Heart left ventricle (tissue), 16 donors: ENCODE measurements at regions not wholly inside any gene's neighbourhood (a gene's known extent, or its start where the extent isn't known, plus 50 kb on each side); places are given as distances from the start of the nearest gene placed in this dataset.

Experiments used
- ATAC-seq, 4 donors: fragments of 200-7000 bp; cut with Tn5 transposase; one replicate each; pipeline ENCODE4 v1.9.1; 2020 to 2022; ENCODE audit warnings: moderate library complexity in 4 of 4, mild to moderate bottlenecking in 3 of 4, moderate number of reproducible peaks in 1 of 4
- DNase-seq, 5 donors: peaks; one replicate each; pipeline ENCODE4 v3.0.0-alpha.2; 2020
- H3K27ac ChIP-seq, 12 donors: fragments of 200-600 bp; sonication (generic) in 4 of 12; one replicate each; pipeline versions ENCODE4 v1.5.0 to v1.8.0; 2016 to 2022; ENCODE audit warnings: mild to moderate bottlenecking in 2 of 12
- H3K27me3 ChIP-seq, 9 donors: fragments of 200-600 bp; sonication (generic) in 2 of 9; one replicate each; pipeline versions ENCODE4 v1.5.1 to v1.8.0; 2016 to 2022; ENCODE audit warnings: mild to moderate bottlenecking in 3 of 9
- H3K36me3 ChIP-seq, 9 donors: fragments of 200-600 bp; sonication (generic) in 2 of 9; one replicate each; pipeline versions ENCODE4 v1.5.0 to v1.8.0; 2018 to 2022; ENCODE audit warnings: mild to moderate bottlenecking in 2 of 9
- H3K4me1 ChIP-seq, 12 donors: fragments of 200-600 bp; sonication (generic) in 4 of 12; one replicate each; pipeline versions ENCODE4 v1.5.0 to v1.8.0; 2016 to 2022; ENCODE audit warnings: mild to moderate bottlenecking in 3 of 12
- H3K4me3 ChIP-seq, 12 donors: fragments of 200-600 bp; sonication (generic) in 4 of 12; one replicate each; pipeline versions ENCODE4 v1.5.0 to v1.8.0; 2017 to 2022; ENCODE audit warnings: mild to moderate bottlenecking in 9 of 12, moderate library complexity in 4 of 12
- H3K9me3 ChIP-seq, 12 donors: fragments of 200-600 bp; sonication (generic) in 4 of 12; one replicate each; pipeline versions ENCODE4 v1.5.0 to v1.8.0; 2016 to 2022; ENCODE audit warnings: mild to moderate bottlenecking in 1 of 12
- POLR2A ChIP-seq, 2 donors: fragments of 450-650 bp; IDR thresholded peaks; one replicate each; pipeline ENCODE4 v1.6.1; 2017; ENCODE audit warnings: antibody characterized with exemption in 2 of 2, mild to moderate bottlenecking in 2 of 2, moderate library complexity in 2 of 2
- WGBS, 4 donors: extraction: QIAGEN DNeasy Blood & Tissue Kit in 2 of 4; methylation state at CpG; one replicate each; pipeline versions ENCODE4 v1.1.5 to v1.1.7; 2013 to 2018; 5-methylcytosine and 5-hydroxymethylcytosine counted together
- intact Hi-C, 10 donors: fragments of 100-400 bp; cut with DNase I; formaldehyde crosslinking; loops; one replicate each; pipeline versions ENCODE4 v1.11.1 to v1.14.2; 2022
- TF ChIP-seq, protein P1 (sequence below), 12 donors: fragments of 200-600 bp; sonication (generic) in 4 of 12; IDR thresholded peaks; one replicate each; pipeline versions ENCODE4 v1.5.0 to v1.8.0; 2018 to 2022; ENCODE audit warnings: antibody characterized with exemption in 12 of 12, mild to moderate bottlenecking in 5 of 12
- donor health status: ischemic (EF 13 %, LVEDD 7.1; RV severe dilation, severe dysfunction).
- donor health status: healthy with polysubstance abuse.
- donor health status: DM: no; HTN: yes; CAD: no.
- donor health status: DM: no; HTN: no; CAD: no.
- donor health status: ischemic (EF 25% LVEDD 6.9; RV normal size, moderate dysfunction).
- donor health status: ischemic (EF 25% LVEDD 5.7; RV mildly dilated, moderate dysfunction).
- donor health status: healthy.
- donor health status: DM: yes; HTN: yes; CAD: no.
- donor health status: ischemic (EF 35%, LVEDD 5.7; RV mildly dilated, moderate dysfunction).
- donor health status: nonischemic (EF 11% LVEDD 7.7; RV severe dilation, severe dysfunction).
- donor health status: DM: yes; HTN: yes; CAD: no.
- donor health status: PGD.
- donor health status: ischemic (EF 29% LVEDD 5.4; RV normal size, mild dysfunction).
- donor health status: nonischemic (EF 23%, LVEDD 6.1; RV moderate dilation, normal function).

- TF ChIP-seq, protein P1, sequence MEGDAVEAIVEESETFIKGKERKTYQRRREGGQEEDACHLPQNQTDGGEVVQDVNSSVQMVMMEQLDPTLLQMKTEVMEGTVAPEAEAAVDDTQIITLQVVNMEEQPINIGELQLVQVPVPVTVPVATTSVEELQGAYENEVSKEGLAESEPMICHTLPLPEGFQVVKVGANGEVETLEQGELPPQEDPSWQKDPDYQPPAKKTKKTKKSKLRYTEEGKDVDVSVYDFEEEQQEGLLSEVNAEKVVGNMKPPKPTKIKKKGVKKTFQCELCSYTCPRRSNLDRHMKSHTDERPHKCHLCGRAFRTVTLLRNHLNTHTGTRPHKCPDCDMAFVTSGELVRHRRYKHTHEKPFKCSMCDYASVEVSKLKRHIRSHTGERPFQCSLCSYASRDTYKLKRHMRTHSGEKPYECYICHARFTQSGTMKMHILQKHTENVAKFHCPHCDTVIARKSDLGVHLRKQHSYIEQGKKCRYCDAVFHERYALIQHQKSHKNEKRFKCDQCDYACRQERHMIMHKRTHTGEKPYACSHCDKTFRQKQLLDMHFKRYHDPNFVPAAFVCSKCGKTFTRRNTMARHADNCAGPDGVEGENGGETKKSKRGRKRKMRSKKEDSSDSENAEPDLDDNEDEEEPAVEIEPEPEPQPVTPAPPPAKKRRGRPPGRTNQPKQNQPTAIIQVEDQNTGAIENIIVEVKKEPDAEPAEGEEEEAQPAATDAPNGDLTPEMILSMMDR (IDR thresholded peaks at IDR 0.05): no peak
- no peak for TF ChIP-seq POLR2A (IDR thresholded peaks at IDR 0.05)
- Histone ChIP-seq H3K4me3 (no peak overlapping the region), H3K4me1 (no peaks in the 10 kb centered on the region), H3K36me3 (no peaks in the 10 kb centered on the region), H3K9me3 (peaks cover 0 to 4% (median 0%) of the 10 kb centered on the region in 12 donors), H3K27ac (no peak overlapping the region), H3K27me3 (no peaks in the 10 kb centered on the region)
- DNase-seq (no peak), ATAC-seq (no peak)
- intact Hi-C loops: no loop called here
- 60 to 71% (median 67%) methylated on average over 4 of the region's 4 CpGs for WGBS, 4 donors
Observed at GRCh38 chr5:164560216-164560615, 1054.8 kb downstream of the MAT2B start.

DNA sequence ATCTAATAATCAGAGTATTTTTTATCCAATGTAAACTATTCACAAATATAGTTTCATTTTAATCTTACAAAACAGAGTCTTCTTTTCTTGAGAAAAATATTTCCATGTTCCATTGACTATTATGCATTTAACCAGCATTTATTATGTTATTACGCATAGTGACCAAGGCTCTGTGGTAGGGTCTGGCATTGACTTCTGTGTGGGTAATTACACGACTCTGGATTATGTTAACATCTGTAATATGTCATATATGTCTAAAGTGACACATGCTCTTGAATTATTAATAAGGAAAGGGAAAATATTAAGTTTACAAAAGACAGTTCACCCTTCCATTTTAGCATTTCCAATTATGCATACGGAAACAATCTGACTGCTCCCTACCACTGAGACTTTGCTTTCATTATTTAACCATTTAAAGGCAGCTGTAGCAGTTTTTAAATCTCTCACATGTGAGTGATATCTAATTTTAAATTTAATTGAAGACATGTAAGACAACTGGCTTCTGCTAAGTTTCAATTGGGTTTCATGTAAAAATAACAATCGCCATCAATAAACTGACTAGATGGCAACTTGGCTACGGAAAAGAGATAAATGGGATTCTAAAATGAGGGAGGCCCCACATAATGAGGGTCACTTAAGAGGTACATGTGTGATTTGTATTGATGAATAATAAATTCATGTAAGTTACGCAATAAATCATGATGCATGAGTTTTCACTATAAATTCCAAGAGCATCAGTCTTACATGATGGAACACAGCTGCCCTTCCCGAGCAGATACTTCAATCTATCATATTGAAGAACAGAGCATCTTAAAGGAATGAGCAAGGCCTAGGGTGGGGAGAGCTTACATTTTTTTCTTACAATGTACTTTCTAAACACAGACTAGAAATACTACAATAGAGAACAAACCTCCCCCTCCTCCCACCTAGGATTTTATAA, 1056.8 kb downstream of the MAT2B start:
- DNase-seq (no peak), ATAC-seq (no peak)
- no peak for TF ChIP-seq POLR2A (IDR thresholded peaks at IDR 0.05)
- TF ChIP-seq, protein P1 (IDR thresholded peaks at IDR 0.05): no peak
- no peaks in the 10 kb centered on the region for H3K9me3 ChIP-seq
- H3K36me3 ChIP-seq: no peaks in the 10 kb centered on the region
- 72 to 80% (median 75%) methylated on average over 7 of the region's 7 CpGs for WGBS, 4 donors
- intact Hi-C loops: no loop called here
- H3K4me1 ChIP-seq: no peaks in the 10 kb centered on the region
- no peak overlapping the region for H3K4me3 ChIP-seq
- no peak overlapping the region for H3K27ac ChIP-seq
- H3K27me3 ChIP-seq: no peaks in the 10 kb centered on the region

DNA sequence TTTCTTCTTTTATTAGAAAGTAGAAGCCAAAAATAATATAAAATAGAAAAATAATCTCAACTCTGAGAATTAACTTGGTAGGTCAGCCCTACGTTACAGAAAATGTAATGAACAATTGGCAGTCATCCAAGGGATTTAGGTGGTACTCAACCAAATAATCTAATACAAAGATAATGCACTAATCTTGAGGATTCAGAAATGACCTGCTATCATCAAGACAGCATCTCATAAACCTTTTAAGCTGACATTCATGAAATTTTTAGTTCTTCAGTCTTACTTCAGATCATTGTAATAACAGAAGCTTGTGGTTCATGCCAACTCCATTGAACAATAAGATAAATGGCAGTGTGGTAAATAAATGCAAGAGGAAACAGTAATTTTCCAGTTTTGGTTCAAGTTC, 1058.0 kb downstream of the MAT2B start:
- ATAC-seq: no peak
- Histone ChIP-seq H3K9me3 (no peaks in the 10 kb centered on the region), H3K27me3 (no peaks in the 10 kb centered on the region), H3K27ac (no peak overlapping the region), H3K36me3 (no peaks in the 10 kb centered on the region), H3K4me3 (no peak overlapping the region), H3K4me1 (no peaks in the 10 kb centered on the region)
- no peak for DNase-seq
- TF ChIP-seq POLR2A (IDR thresholded peaks at IDR 0.05): no peak
- 45 to 56% (median 50%) methylated on average over 1 of the region's 1 CpG for WGBS, 4 donors
- intact Hi-C loops: no loop called here

- 75 to 85% (median 78%) methylated on average over 2 of the region's 2 CpGs for WGBS, 4 donors
- Histone ChIP-seq H3K36me3 (no peaks in the 10 kb centered on the region), H3K27me3 (no peaks in the 10 kb centered on the region), H3K27ac (no peak overlapping the region), H3K4me3 (no peak overlapping the region), H3K4me1 (no peaks in the 10 kb centered on the region), H3K9me3 (no peaks in the 10 kb centered on the region)
- no peak for ATAC-seq
- no peak for DNase-seq
- TF ChIP-seq, protein P1 (IDR thresholded peaks at IDR 0.05): no peak
- intact Hi-C loops: no loop called here
Observed at GRCh38 chr5:164573397-164573796, 1068.0 kb downstream of the MAT2B start.
